Cardiac muscle cell (in vitro differentiated cells and primary cell): ENCODE measurements at regions not wholly inside any gene's neighbourhood (a gene's known extent, or its start where the extent isn't known, plus 50 kb on each side); places are given as distances from the start of the nearest gene placed in this dataset.
"Not testable (repeated sequence)": the region's sequence is repeated elsewhere in the genome, so short reads cannot be mapped to it uniquely, and the experiment has no call there.

Experiments
- DNase-seq, 2 donors: peaks; one replicate each; pipeline versions ENCODE4 v3.0.0 to v3.0.0-alpha.2; 2010 to 2017; ENCODE audit warnings: low read depth in 1 of 2, low spot score in 1 of 2
- H3K27ac ChIP-seq: fragments of 200-600 bp; sonication (generic); 2 replicates; pipeline ENCODE4 v1.5.1; 2016
- H3K27me3 ChIP-seq: fragments of 200-600 bp; sonication (generic); 2 replicates; pipeline ENCODE4 v1.6.0; 2016; ENCODE audit warnings: control low read depth
- H3K36me3 ChIP-seq: fragments of 200-600 bp; sonication (generic); 2 replicates; pipeline ENCODE4 v1.5.1; 2016; ENCODE audit warnings: control low read depth
- H3K4me1 ChIP-seq: fragments of 200-600 bp; sonication (generic); 2 replicates; pipeline ENCODE4 v1.8.1; 2017; ENCODE audit warnings: low read depth, mild to moderate bottlenecking, mixed run types
- H3K4me3 ChIP-seq: fragments of 200-600 bp; sonication (generic); 2 replicates; pipeline ENCODE4 v1.5.1; 2016; ENCODE audit warnings: mild to moderate bottlenecking
- H3K9me3 ChIP-seq: fragments of 200-600 bp; sonication (generic); 2 replicates; pipeline ENCODE4 v1.5.1; 2017; ENCODE audit warnings: low read depth, mild to moderate bottlenecking, control low read depth
- TF ChIP-seq, protein P1 (sequence below): IDR thresholded peaks from 2 replicates; pipeline ENCODE4 v1.5.1; 2012; ENCODE audit warnings: low read depth, mild to moderate bottlenecking, low read length

DNA sequence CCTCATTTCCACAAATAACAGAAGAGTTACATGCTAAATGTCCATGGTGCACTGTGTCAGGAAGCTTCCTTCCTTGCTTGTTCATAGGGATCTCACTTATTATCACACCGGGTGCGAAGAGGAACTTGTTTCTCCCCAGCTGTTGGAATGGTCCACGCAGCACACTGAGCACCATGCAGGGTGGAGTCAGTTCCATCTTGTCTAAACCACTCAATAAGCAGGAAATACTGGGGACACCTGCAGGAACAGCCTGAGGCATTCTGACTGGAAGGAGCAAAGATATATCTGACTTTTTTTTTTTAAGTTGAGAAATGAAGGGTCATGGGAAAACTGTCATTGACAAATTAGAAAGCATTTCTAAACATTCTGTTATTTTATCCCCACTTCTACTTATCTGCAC lies 70.0 kb upstream of the WDR72 start:
- Histone ChIP-seq H3K36me3 (no peaks in the 10 kb centered on the region), H3K27ac (no peak overlapping the region), H3K9me3 (no peaks in the 10 kb centered on the region), H3K4me3 (no peak overlapping the region), H3K4me1 (no peaks in the 10 kb centered on the region), H3K27me3 (no peaks in the 10 kb centered on the region)
- TF ChIP-seq, protein P1, sequence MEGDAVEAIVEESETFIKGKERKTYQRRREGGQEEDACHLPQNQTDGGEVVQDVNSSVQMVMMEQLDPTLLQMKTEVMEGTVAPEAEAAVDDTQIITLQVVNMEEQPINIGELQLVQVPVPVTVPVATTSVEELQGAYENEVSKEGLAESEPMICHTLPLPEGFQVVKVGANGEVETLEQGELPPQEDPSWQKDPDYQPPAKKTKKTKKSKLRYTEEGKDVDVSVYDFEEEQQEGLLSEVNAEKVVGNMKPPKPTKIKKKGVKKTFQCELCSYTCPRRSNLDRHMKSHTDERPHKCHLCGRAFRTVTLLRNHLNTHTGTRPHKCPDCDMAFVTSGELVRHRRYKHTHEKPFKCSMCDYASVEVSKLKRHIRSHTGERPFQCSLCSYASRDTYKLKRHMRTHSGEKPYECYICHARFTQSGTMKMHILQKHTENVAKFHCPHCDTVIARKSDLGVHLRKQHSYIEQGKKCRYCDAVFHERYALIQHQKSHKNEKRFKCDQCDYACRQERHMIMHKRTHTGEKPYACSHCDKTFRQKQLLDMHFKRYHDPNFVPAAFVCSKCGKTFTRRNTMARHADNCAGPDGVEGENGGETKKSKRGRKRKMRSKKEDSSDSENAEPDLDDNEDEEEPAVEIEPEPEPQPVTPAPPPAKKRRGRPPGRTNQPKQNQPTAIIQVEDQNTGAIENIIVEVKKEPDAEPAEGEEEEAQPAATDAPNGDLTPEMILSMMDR, result no peak
- no peak for DNase-seq

DNA sequence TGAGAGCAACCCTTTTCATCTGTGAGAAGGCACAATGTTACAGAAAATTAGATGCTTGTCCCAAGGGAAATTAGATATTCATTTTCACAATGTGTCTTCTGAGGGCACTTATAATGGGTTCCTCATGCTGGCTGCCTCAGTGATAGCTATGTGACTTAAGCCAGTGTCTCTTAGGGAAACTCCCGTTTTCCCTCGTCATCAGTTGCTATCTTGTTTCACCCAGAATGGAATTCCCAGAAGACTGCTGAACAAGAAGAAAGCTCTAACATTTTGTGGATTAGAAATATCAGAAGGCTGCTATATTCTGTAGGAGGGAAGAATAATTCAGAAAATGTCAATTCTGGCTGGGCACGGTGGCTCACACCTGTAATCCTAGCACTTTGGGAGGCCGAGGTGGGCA lies 67.9 kb upstream of the WDR72 start:
- Histone ChIP-seq H3K27ac (no peak overlapping the region), H3K4me3 (no peak overlapping the region), H3K4me1 (no peaks in the 10 kb centered on the region), H3K9me3 (no peaks in the 10 kb centered on the region), H3K27me3 (no peaks in the 10 kb centered on the region), H3K36me3 (no peaks in the 10 kb centered on the region)
- no peak for DNase-seq
- TF ChIP-seq, protein P1, result no peak

DNA sequence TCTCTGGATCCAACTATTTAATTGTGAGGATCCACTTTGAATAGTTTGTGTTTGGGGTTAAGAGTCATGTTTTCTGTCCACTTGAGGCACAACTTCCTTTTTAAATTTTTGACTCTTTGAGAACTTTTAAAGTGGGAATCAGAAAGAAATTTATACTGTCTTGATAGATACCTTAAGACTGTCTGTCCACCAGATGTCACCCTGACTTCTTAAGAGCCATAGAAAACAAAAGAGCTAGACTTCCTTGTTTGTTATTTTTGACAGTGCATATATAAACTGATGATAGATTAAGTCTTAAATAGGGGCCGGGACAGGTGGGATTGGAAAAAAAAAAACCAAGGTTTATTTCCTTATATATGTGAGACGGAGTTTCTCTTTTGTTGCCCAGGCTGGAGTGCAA lies 52.1 kb upstream of the WDR72 start:
- Histone ChIP-seq H3K27ac (no peak overlapping the region), H3K27me3 (no peaks in the 10 kb centered on the region), H3K4me3 (no peak overlapping the region), H3K36me3 (no peaks in the 10 kb centered on the region), H3K9me3 (no peaks in the 10 kb centered on the region), H3K4me1 (no peaks in the 10 kb centered on the region)
- DNase-seq, result peak in 1 of 2 donors; percentile 2
- TF ChIP-seq, protein P1, result no peak

DNA sequence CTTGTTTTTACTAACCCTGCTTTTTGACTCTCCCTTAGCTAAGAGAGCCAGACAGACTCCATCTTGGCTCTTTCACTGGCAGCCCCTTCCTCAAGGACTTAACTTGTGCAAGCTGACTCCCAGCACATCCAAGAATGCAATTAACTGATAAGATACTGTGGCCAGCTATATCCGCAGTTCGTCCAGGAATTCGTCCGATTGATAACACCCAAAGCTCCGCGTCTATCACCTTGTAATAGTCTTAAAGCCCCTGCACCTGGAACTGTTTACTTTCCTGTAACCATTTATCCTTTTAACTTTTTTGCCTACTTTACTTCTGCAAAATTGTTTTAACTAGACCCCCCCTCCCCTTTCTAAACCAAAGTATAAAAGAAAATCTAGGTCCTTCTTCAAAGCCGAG lies 50.8 kb upstream of the WDR72 start:
- not testable (repeated sequence) for H3K4me3 ChIP-seq, H3K27me3 ChIP-seq, H3K36me3 ChIP-seq, H3K27ac ChIP-seq, DNase-seq, H3K9me3 ChIP-seq, H3K4me1 ChIP-seq
